ENCODE measurements at regions not wholly inside any gene's neighbourhood (a gene's known extent, or its start where the extent isn't known, plus 50 kb on each side); places are given as distances from the start of the nearest gene placed in this dataset.

DNA sequence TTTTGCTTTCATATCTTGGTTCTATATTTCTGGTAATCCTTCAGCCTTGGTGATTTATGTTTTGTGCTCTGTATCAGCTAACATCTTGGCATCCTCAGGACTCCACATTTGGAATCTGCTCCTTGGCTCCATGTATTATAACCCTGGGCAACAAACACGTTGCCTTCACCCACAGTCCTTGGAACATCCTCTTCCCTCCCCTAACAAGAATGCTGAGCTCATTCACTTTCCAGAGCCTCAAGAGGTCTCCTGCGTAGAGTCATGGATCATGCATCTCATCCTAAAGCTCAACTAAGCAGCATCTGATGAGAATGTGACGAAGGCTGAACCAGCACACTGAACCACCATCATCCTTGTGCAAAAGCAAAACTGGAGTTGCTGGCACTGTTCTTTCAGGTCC, 60.5 kb upstream of the C1GALT1C1 start:
- H3K79me2 ChIP-seq (ENCODE audit: insufficient read depth) = no peaks in the 10 kb centered on the region
- TF ChIP-seq FOXJ3 (CRISPR knock-in tag; IDR thresholded peaks at IDR 0.05) = no peak
- no peak for TF ChIP-seq CTCF (IDR thresholded peaks at IDR 0.05)
- TF ChIP-seq EP300 (IDR thresholded peaks at IDR 0.05; ENCODE audit: borderline replicate concordance in 1 of 2, low read depth in 1 of 2, low read length in 1 of 2) = no peak
- TF ChIP-seq FOXM1 (IDR thresholded peaks at IDR 0.05; ENCODE audit: low read depth) = no peak
- TF ChIP-seq RFX5 (IDR thresholded peaks at IDR 0.05; ENCODE audit: low read length) = no peak
- TF ChIP-seq TCF12 (IDR thresholded peaks at IDR 0.05) = no peak
- TF ChIP-seq JUND (IDR thresholded peaks at IDR 0.05) = no peak
- no peak for TF ChIP-seq CHD2 (IDR thresholded peaks at IDR 0.05; ENCODE audit: low read length, partially characterized antibody)
- no peak for TF ChIP-seq RXRA (IDR thresholded peaks at IDR 0.05; ENCODE audit: borderline replicate concordance, low read depth)
- TF ChIP-seq TEAD4 (IDR thresholded peaks at IDR 0.05; ENCODE audit: borderline replicate concordance, insufficient read depth) = no peak
- no peaks in the 10 kb centered on the region for H3K36me3 ChIP-seq (replicated peaks in 1 of 2; ENCODE audit: control insufficient read depth in 1 of 2, insufficient read depth in 2 of 2, low read length in 1 of 2)
- 0 out of 2 replicates have a peak, but pooled peaks cover 7% of the 10 kb centered on the region for H3K27me3 ChIP-seq (ENCODE audit: insufficient read depth)
- ChIA-PET CTCF (no interaction called here), POLR2A (interaction anchor here (0.5 kb wide), 1 partner anchor 54 kb away, joined by 3 read pairs; no protein-coding TSS in a partner anchor)
- no peak overlapping the region for H3K4me3 ChIP-seq (ENCODE audit: low read depth in 2 of 2, low read length in 1 of 2)
- H2AFZ ChIP-seq (ENCODE audit: low read depth) = 0 out of 2 replicates have a peak overlapping the region, but pooled peaks have one; percentile 41
- WGBS (ENCODE audit: low lambda C conversion rate) = 51% methylated on average over 3 of the region's 3 CpGs
- no peak for DNase-seq
- H4K20me1 ChIP-seq (ENCODE audit: insufficient read depth) = no peaks in the 10 kb centered on the region
- H3K4me1 ChIP-seq (ENCODE audit: control insufficient read depth in 1 of 2, insufficient read depth in 2 of 2, low read depth in 1 of 2, low read length in 1 of 2) = no peaks in the 10 kb centered on the region
- no peaks in the 10 kb centered on the region for H3K9me3 ChIP-seq
- H3K27ac ChIP-seq (ENCODE audit: low read depth in 2 of 2, low read length in 1 of 2) = no peak overlapping the region
- no peak overlapping the region for H3K9ac ChIP-seq
- H3F3A ChIP-seq (replicated peaks; ENCODE audit: insufficient read depth) = no peaks in the 10 kb centered on the region
- no peak overlapping the region for H3K4me2 ChIP-seq
- no peaks in the 10 kb centered on the region for H3K9me2 ChIP-seq

DNA sequence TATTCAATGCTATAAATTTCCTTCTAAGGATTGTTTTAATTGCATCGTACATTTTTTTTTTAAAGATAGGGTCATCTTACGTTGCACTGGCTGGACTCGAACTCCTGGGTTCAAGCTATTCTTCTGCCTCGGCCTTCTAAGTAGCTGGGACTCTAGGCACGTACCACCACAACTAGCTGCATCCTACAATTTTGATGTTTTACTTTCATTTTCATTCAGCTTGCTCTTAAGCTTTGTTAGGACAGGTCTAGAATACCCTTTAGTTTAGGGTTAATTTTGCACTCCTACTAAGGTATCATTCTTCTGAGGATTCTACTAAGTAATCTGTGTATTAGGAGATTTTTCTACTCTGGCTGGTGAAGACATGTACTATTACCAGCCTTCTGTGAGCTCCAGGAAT, 50.2 kb upstream of the C1GALT1C1 start:
- Histone ChIP-seq H2AFZ (ENCODE audit: low read depth) (peak overlapping the region; percentile 21; the same call in 1 of the 2 replicates), H3K4me2 (no peak overlapping the region), H3K27me3 (ENCODE audit: insufficient read depth) (no peaks in the 10 kb centered on the region; the same call in 1 of the 2 replicates)

More for the DNA sequence above, 50.2 kb upstream of the C1GALT1C1 start:
- ChIA-PET POLR2A (no interaction called here), CTCF (no interaction called here)
- H3K36me3 ChIP-seq (replicated peaks in 1 of 2; ENCODE audit: control insufficient read depth in 1 of 2, insufficient read depth in 2 of 2, low read length in 1 of 2) = no peaks in the 10 kb centered on the region
- no peaks in the 10 kb centered on the region for H3K9me3 ChIP-seq
- H3K9me2 ChIP-seq = no peaks in the 10 kb centered on the region
- no peak overlapping the region for H3K4me3 ChIP-seq (ENCODE audit: low read depth in 2 of 2, low read length in 1 of 2)
- no peaks in the 10 kb centered on the region for H3K4me1 ChIP-seq (ENCODE audit: control insufficient read depth in 1 of 2, insufficient read depth in 2 of 2, low read depth in 1 of 2, low read length in 1 of 2)
- H3K79me2 ChIP-seq (ENCODE audit: insufficient read depth) = no peaks in the 10 kb centered on the region
- TF ChIP-seq MXI1 (IDR thresholded peaks at IDR 0.05; ENCODE audit: low read depth, low read length) (no peak), RFX5 (IDR thresholded peaks at IDR 0.05; ENCODE audit: low read length) (no peak), ZBTB33 (IDR thresholded peaks at IDR 0.05; ENCODE audit: borderline replicate concordance, low read depth) (no peak), REST (IDR thresholded peaks at IDR 0.05; ENCODE audit: low read depth, low read length) (no peak), SIN3A (IDR thresholded peaks at IDR 0.05; ENCODE audit: borderline replicate concordance, low read depth, low read length) (no peak), GATA2 (CRISPR knock-in tag; IDR thresholded peaks at IDR 0.05) (no peak), FOSL2 (IDR thresholded peaks at IDR 0.05; ENCODE audit: borderline replicate concordance, low read depth) (no peak), FOXM1 (IDR thresholded peaks at IDR 0.05; ENCODE audit: low read depth) (no peak), EP300 (IDR thresholded peaks at IDR 0.05; ENCODE audit: borderline replicate concordance in 1 of 2, low read depth in 1 of 2, low read length in 1 of 2) (no peak), FOXJ3 (CRISPR knock-in tag; IDR thresholded peaks at IDR 0.05) (no peak)
- TF ChIP-seq, protein P1, sequence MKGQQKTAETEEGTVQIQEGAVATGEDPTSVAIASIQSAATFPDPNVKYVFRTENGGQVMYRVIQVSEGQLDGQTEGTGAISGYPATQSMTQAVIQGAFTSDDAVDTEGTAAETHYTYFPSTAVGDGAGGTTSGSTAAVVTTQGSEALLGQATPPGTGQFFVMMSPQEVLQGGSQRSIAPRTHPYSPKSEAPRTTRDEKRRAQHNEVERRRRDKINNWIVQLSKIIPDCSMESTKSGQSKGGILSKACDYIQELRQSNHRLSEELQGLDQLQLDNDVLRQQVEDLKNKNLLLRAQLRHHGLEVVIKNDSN (IDR thresholded peaks at IDR 0.05; ENCODE audit: borderline replicate concordance, low read depth) = no peak
- TF ChIP-seq, protein P2, sequence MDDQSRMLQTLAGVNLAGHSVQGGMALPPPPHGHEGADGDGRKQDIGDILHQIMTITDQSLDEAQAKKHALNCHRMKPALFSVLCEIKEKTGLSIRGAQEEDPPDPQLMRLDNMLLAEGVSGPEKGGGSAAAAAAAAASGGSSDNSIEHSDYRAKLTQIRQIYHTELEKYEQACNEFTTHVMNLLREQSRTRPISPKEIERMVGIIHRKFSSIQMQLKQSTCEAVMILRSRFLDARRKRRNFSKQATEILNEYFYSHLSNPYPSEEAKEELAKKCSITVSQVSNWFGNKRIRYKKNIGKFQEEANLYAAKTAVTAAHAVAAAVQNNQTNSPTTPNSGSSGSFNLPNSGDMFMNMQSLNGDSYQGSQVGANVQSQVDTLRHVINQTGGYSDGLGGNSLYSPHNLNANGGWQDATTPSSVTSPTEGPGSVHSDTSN (IDR thresholded peaks at IDR 0.05) = no peak
- no peak for DNase-seq
- no peak overlapping the region for H3K9ac ChIP-seq
- H3F3A ChIP-seq (replicated peaks; ENCODE audit: insufficient read depth) = no peaks in the 10 kb centered on the region
- WGBS (ENCODE audit: low lambda C conversion rate) = 35% methylated on average over 5 of the region's 5 CpGs
- H3K27ac ChIP-seq (ENCODE audit: low read depth in 2 of 2, low read length in 1 of 2) = no peak overlapping the region
- H4K20me1 ChIP-seq (ENCODE audit: insufficient read depth) = no peaks in the 10 kb centered on the region
